HG02571 (cell line): ENCODE measurements at regions not wholly inside any gene's neighbourhood (a gene's known extent, or its start where the extent isn't known, plus 50 kb on each side); places are given as distances from the start of the nearest gene placed in this dataset.

ENCODE experiments used
- ATAC-seq: cut with Tn5 transposase; IDR thresholded peaks from one replicate; pipeline ENCODE4 v1.9.1; 2021; ENCODE audit warnings: mild to moderate bottlenecking, moderate library complexity; ENCODE audit not compliant: unreplicated experiment

- no peak for ATAC-seq
Measured at GRCh38 chr1:63710308-63710707, 63.5 kb upstream of the ROR1 start.

DNA sequence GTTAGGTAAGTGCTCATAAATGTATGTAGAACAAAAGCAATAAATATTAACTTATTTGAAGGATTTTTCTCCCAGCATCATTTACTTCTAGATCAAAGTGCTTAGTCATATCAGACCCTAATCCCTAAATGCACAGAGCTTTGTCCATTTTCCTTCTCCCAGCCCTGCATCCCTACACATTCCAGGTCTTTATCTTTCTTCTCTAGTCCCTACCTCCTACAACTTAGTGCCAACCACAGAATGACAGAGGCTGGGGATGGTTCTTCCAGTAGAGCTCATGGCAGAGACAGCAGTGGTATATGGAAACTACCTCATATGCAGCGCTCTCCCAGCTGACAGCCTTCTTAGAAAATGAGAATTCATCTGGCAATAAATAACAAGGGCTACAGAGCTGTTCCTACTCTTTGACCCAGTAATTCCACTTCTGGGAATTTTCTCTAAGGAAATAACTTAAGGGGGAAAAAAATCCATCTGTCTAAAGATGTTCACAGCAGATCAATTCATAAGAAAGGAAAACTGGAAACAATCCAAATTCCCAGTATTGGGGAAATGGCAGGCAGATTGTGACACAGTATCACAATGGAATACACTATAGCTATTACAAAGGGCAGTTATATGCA, 62.9 kb upstream of the ROR1 start:
- ATAC-seq = no peak

- no peak for ATAC-seq
Measured at GRCh38 chr1:63713041-63713440, 60.8 kb upstream of the ROR1 start.

DNA sequence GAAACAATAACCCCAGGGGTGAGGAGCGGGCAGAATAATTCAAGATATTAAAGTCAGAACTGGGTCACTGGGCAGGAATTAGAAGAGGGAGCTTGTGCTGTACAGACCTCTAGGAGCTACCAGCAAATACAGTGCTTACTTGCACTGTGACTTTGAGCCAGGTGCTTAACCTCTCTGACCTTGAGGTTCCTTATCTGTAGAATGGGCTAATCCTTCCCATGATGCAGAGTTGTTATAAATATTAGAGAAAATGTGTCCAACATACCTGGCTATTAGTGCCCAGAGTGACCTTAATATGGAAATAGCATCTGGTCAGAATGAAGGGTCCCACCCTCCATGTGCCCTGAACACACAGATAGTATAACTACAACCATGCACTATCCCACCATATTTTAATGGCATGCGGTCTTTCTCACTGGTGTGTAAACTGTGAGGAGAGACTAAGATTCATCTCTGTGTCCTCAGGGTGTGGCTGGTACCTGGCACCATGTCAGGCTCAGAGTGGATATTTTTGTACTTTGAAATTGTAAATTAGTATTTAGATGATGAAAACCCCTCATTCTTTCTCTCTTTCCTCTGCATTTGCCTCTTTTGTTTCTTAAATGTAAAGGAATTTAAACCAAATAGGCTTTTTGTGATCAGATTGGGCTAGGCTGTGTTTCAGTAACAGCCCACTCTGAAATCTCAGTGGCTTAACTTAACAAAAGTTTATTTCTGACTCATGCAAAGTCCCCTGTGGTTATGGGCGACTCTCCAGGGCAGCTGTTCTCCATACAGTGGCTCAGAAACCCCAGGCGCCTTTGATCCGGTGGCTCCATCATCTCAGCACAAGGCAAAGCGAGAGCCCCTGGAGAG, 60.0 kb upstream of the ROR1 start:
- ATAC-seq = peak; percentile 60

- ATAC-seq = no peak
Measured at GRCh38 chr1:63714482-63714760, 59.4 kb upstream of the ROR1 start.

DNA sequence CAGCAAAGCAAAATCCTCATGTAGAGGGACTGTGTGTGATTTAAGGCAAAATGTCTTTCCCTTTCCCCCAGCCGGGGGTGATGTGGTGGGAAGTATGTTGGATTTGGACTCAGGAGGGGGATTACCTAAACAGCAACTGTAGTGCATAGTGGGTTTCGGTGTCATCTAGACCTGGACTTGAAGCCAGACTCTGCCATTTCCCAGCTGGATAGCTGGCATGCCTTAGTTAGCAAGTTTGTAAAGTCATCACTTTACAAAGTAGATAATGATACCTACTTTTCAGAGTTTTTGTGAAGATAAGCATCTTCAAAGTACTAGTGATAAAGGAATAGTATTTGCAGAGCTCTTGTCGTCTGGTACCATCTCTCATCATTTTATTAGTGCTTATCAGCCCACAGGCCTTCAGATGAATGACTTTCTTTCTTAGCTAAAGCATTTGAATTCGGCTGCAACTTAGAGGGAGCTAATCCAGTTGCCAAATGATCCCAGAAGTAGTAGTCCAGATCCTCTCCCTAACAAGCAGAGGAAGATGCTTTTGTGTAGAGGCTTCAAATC, 56.2 kb upstream of the ROR1 start:
- ATAC-seq = no peak

- no peak for ATAC-seq
Measured at GRCh38 chr1:63718541-63718970, 55.3 kb upstream of the ROR1 start.

- ATAC-seq = no peak
Measured at GRCh38 chr1:63721531-63722189, 52.2 kb upstream of the ROR1 start.

- ATAC-seq = no peak
Measured at GRCh38 chr1:63723602-63724001, 50.2 kb upstream of the ROR1 start.
